Stimulated activated CD4-positive, alpha-beta T cell treated with anti-CD3 and anti-CD28 coated beads, Interleukin-4, amount 100 ng/mL, for 4 hours (primary cell): ENCODE measurements at regions not wholly inside any gene's neighbourhood (a gene's known extent, or its start where the extent isn't known, plus 50 kb on each side); places are given as distances from the start of the nearest gene placed in this dataset.

ENCODE experiments used
- DNase-seq, 2 experiments: peaks; one replicate each; pipeline ENCODE4 v3.0.0-alpha.2; 2020

GRCh38 chr3:94179059-94179458 is 116.2 kb downstream of the NSUN3 start:
- no peak for DNase-seq

DNA sequence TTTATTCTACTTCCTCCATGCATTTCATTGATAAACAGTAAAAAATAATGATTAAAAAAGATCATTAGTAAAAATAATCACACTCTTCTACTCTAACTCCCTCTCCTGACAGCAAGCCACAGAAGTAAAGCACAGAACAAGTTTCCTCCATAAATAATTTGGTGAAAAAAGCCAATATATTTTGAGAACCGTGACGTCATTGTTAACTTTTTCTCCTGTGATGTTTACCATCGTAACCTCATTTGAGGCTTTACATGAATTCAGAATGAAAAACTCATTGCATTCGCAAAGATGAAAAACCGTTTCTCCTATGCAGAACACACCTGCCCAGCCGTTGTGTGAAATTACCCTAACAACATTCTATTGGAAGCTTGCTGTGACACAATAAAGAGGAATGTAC is 120.7 kb downstream of the NSUN3 start:
- no peak for DNase-seq

DNA sequence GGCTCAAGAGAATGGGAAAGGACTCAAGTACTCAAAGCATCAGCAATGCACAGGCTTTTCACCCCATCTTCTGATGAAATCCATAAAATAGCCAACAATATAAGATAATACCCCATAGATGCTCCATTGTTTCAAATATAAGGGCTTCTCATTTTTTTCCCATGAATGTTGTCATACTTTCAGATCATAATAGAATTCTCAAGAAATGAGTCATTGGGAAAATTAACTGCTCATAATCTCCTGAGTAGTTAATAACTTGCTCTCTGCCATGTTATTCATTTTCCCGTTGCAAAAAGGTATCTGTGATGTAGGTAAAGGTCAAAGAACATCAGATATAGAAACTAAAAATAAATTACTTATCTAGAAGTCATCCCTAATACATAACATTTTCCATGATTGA is 121.9 kb downstream of the NSUN3 start:
- no peak for DNase-seq

DNA sequence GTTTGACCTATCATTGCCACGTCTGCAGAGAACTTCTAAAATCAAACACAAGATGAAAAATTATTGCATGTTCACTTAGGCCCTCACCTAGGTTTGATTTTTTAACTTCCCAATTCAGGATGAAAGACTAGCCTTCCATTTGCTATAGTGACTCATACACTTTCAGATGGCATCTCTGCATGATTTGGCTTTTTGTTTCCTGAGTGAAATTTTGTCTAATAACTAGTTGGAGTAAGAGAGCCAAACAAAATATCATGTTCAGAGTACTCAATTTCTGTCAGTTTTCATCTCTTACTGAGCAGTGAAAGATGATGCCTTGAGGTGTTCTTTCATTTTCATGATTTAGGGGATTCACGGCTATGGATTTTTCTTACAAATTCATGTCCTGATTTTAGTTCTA is 122.9 kb downstream of the NSUN3 start:
- DNase-seq: no peak

DNA sequence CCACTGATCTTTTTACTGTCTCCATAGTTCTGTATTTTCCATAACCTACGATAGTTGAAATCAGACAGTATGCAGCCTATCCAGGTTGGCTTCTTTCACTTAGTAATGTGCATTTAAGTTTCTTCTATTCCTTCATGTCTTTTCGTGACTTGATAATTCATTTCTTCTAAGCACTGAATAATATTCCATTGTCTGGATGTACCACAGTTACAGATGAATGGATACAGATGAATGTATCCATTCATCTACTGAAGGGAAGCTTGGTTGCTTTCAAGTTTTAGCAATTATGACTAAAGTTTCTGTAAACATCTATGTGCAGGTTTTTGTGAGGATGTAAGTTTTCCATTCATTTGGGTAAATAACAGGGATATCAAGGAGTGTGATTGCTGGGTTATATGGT is 124.8 kb downstream of the NSUN3 start:
- no peak for DNase-seq

GRCh38 chr3:94195381-94195780 is 132.5 kb downstream of the NSUN3 start:
- no peak for DNase-seq

DNA sequence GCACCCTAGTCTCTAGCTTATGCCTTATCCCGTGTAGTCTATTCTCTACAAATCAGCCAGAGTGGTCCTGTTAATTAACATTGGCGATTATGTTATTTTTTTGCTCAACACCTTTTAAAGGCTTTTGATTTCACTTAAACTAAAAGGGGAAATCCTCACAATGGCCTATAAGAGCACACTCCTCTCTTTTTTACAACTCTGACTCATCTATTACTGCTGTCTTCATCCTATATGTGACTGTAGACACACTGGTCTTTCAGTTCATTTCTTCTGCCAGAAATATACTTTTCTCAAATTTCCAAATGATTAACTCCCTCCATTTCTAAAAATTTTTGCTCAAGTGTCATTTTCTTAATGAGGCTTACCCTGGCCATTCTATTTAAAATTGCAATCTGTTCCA is 143.4 kb downstream of the NSUN3 start:
- no peak for DNase-seq

DNA sequence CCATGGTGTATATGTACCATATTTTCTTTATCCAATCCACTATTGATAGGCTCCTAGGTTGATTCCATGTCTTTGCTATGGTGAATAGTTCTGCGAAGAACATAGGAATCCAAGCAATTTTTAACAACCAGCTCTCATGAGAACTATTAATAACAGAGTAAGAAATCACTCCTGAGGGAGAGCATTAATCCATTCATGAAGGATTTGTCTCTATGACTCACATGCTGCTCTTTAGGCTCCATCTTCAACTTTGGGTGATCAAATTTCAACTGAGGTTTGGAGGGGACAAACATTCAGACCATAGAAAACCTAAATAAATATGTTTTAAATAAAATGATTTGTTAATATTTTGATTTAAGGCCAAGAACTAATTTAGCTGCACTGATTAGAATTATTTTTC is 147.4 kb downstream of the NSUN3 start:
- no peak for DNase-seq

DNA sequence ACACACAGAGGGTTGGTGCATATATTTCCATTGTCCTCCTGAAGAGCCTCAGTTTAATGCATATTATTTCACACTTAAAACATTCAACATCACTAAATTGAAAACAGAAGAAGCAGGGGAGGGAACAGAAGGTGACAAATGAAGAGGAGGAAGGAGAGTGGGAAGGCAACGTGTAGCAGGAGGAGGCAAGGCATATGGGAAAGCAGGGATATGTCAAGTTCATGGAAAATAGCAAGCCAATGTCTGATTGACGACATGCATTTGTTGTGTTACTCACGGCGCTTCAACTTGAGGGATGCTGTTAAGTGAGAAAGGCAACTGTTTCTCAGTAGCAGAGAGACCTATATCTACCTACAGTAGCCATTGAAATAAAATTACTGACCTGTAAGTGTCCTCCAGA is 154.5 kb downstream of the NSUN3 start:
- DNase-seq: no peak

GRCh38 chr3:94220426-94220825 is 157.6 kb downstream of the NSUN3 start:
- DNase-seq: no peak

GRCh38 chr3:94221829-94222228 is 159.0 kb downstream of the NSUN3 start:
- no peak for DNase-seq

- DNase-seq: no peak
These were observed 162.4 kb downstream of the NSUN3 start for GRCh38 chr3:94225148-94225865.

DNA sequence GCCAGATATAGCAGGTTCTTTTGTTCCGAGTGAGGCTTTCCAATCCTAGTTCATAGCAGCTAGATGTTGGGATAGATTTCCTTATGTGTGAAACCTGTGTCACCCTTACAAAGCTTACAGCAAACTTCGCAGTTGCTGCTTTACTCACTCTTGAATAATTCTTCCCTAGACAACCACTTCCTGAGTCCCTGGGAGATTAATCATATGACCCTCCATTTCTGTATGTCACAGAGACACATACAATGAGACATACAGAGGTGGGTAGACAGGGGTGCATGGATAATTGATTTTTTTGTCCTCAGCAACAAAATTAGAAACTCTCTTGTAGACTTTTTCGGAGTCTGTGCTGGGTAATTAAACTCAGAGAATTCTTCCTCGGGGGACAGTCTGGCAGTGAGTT is 163.2 kb downstream of the NSUN3 start:
- no peak for DNase-seq

- no peak for DNase-seq
These were observed 170.1 kb downstream of the NSUN3 start for GRCh38 chr3:94232921-94233320.

DNA sequence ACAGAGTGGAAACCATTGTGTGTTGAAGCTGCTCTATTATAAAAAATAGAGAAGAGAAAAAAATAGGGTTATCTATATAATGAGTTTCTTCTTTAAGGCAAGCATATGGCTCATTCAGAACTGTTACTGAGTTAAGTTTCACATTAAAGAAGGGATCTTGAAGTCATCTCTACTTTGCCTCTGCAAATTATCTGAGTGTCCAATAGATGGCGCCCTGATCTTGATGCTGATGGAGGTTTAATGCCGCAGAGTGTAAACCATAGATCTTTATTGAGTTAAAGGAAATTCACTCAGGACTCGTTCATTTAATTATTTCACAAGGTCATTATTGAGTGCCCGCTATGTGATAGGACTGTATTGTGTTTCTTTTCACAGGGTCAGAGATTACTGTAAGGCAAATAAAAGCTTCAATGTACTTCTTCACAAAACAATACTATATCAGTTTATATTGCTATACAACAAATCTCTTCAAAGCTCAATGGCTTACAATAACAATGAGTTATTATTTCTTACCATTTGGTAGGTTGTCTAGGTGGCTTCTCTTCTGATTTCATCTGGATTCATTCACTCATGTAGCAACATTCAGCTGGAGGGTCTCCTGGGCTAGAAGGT is 171.4 kb downstream of the NSUN3 start:
- no peak for DNase-seq

DNA sequence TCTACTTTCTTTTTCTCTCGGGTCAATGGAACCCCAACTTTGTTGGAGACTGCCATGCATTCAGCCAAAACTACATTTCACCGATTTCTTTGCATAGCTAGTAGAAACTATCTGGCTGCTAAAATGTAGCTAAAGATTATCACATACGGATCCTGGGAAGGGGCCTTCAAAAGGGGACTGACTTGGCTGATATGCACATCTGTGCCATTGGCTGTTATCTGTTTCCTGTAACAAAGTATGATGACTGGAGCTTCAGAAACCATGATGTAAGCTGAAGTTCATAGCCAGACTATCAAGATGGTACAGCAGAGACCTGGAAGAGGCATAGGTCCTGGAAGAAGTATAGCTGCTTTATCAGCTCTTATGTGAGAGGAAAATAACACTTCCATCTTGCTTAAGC is 179.1 kb downstream of the NSUN3 start:
- no peak for DNase-seq

DNA sequence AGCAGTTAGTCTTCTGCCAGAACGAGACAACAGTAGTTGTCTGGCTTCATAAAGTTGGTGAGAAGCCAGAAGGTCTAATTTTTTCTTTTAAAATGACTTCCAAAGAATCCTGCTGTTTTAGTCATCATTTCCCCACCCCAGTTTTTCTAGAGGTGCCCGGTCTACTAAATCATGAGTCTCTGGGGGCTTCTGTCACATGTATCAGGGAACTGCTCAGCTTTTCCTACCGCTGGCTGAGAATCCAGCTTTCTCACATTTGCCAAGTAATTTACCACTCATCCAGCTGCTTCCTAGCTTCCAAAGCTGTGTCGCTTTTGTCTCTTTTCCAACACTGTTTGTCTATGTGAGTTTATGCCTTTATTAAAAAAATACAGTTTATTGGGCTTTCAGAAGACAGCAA is 183.3 kb downstream of the NSUN3 start:
- DNase-seq: no peak

DNA sequence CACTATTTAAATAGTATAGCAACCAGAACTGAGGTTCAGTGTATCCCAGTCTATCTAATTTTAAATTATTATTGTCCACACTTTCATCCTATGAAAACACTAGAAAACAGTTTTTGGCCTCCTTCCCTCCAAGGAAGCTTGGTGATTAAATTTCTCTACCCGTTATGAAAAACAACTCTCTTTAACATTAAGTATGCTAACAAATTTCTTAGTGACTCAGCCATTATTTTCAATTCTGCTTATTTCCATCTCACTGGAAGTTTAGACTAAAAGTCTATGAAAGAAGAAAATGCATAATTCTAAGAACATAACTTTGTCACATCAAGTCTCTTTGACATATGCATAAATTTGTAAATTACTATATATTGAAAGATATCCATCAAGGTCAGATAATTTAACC is 185.2 kb downstream of the NSUN3 start:
- no peak for DNase-seq

GRCh38 chr3:94249491-94250079 is 186.7 kb downstream of the NSUN3 start:
- peak; percentile 25 to 55 for DNase-seq

DNA sequence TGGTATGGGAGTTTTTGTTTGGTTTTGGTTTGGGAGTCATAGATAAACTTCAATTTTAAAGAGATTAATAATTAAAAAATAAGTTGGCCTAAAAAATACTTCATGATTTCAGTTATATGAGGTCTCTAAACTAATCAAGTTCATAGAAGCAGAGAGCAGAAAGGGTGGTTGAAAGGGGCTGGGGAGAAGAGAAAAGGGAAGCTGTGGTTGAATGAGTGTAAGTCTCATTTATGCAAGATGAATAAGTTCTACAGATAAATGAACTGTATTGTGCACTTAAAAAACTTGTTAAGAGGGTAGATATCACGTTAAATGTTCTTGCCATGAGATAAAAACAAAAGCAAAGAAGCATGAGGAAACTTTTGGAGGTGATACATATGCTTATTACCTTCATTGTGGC is 188.7 kb downstream of the NSUN3 start:
- no peak for DNase-seq

DNA sequence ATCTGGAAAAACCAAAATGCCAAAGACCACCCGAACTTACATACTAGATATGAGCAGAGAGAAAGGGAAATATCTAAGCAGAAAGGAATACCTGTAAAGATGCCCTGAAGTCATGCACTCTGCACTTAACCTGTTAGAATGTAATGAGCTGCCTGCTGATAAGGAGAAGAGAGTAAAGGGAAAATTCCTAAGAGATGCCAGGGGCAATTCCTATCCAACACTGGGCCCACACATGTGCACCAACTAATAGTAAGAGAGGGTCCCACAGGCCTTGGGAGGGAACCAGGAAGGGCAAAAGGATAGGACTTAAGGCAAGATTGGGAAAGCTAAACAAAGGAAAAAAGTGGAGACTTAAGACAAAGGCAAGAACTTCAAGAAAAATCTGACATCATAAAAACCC is 189.5 kb downstream of the NSUN3 start:
- no peak for DNase-seq

GRCh38 chr3:94256888-94257813 is 194.3 kb downstream of the NSUN3 start:
- no peak for DNase-seq

DNA sequence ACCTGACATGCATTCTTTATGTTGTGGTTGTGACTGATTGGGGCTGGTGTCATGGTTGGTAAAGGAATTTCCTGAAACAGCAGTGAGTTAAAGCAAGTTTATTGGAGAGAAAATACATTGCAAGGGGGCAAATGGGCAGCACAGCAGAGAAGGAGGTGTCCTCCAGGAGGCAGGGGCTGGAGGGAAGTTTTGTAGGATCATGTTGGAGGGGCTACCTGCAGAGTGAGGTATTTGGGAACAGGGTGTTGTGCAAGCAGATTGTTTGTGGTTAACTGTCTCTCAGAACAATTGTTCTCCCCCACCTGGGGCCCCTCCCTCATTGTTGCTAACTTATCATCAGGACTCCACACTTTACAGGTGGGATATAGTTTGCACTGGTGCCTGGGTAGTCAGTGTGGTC is 196.0 kb downstream of the NSUN3 start:
- DNase-seq: no peak

GRCh38 chr3:94259291-94259690 is 196.4 kb downstream of the NSUN3 start:
- DNase-seq: no peak
